GM23338 (cell line): ENCODE measurements at regions not wholly inside any gene's neighbourhood (a gene's known extent, or its start where the extent isn't known, plus 50 kb on each side); places are given as distances from the start of the nearest gene placed in this dataset.

Source experiments
- ATAC-seq: fragments of 200-7000 bp; cut with Tn5 transposase; 3 replicates; pipeline ENCODE4 v1.9.1; 2020
- DNase-seq: peaks from one replicate; pipeline ENCODE4 v3.0.0-alpha.2; 2015; ENCODE audit warnings: low spot score
- H2AFZ ChIP-seq: fragments of 200-600 bp; sonication (generic); 2 replicates; pipeline ENCODE4 v1.8.0; 2016; ENCODE audit warnings: antibody characterized with exemption, mild to moderate bottlenecking, moderate library complexity
- H3F3A ChIP-seq: fragments of 200-600 bp; sonication (generic); replicated peaks from 2 replicates; pipeline ENCODE4 v1.8.0; 2017; ENCODE audit warnings: antibody characterized with exemption, mixed run types, low read depth
- H3K27ac ChIP-seq: fragments of 200-600 bp; sonication (generic); 2 replicates; pipeline ENCODE4 v1.6.1; 2016; ENCODE audit warnings: low read depth
- H3K27me3 ChIP-seq: fragments of 200-600 bp; sonication (generic); 2 replicates; pipeline ENCODE4 v1.8.0; 2016; ENCODE audit warnings: mild to moderate bottlenecking, mixed run types, moderate library complexity; ENCODE audit not compliant: insufficient read depth
- H3K36me3 ChIP-seq: fragments of 200-600 bp; sonication (generic); 2 replicates; pipeline ENCODE4 v1.8.0; 2016; ENCODE audit warnings: mild to moderate bottlenecking; ENCODE audit not compliant: insufficient read depth
- H3K4me1 ChIP-seq: fragments of 200-600 bp; sonication (generic); 2 replicates; pipeline ENCODE4 v1.8.0; 2016; ENCODE audit warnings: mild to moderate bottlenecking, moderate library complexity; ENCODE audit not compliant: insufficient read depth
- H3K4me2 ChIP-seq: fragments of 200-600 bp; sonication (generic); 2 replicates; pipeline ENCODE4 v1.7.1; 2017; ENCODE audit warnings: mixed run types
- H3K4me3 ChIP-seq: fragments of 200-600 bp; sonication (generic); 2 replicates; pipeline ENCODE4 v1.6.1; 2016; ENCODE audit warnings: mixed run types
- H3K79me2 ChIP-seq: fragments of 200-600 bp; sonication (generic); replicated peaks from 2 replicates; pipeline ENCODE4 v1.8.0; 2017; ENCODE audit warnings: mild to moderate bottlenecking; ENCODE audit not compliant: insufficient read depth
- H3K9me2 ChIP-seq: fragments of 200-600 bp; sonication (generic); 2 replicates; pipeline ENCODE4 v1.8.0; 2017; ENCODE audit not compliant: insufficient read depth
- H4K20me1 ChIP-seq: fragments of 200-600 bp; sonication (generic); replicated peaks from 2 replicates; pipeline ENCODE4 v1.8.0; 2017; ENCODE audit warnings: mild to moderate bottlenecking; ENCODE audit not compliant: insufficient read depth
- H3K27ac Mint-ChIP-seq: 2 replicates; pipeline ENCODE4 v1.8.0; 2020; ENCODE audit warnings: inconsistent platforms, mild to moderate bottlenecking, moderate library complexity, mixed read lengths
- H3K27me3 Mint-ChIP-seq: 3 replicates; pipeline ENCODE4 v1.8.0; 2022; ENCODE audit warnings: low read depth, mild to moderate bottlenecking, moderate library complexity, mixed read lengths, inconsistent platforms; ENCODE audit not compliant: insufficient read depth, poor library complexity
- H3K36me3 Mint-ChIP-seq: 3 replicates; pipeline ENCODE4 v1.8.0; 2021; ENCODE audit warnings: low read depth, mild to moderate bottlenecking, inconsistent platforms, moderate library complexity, mixed read lengths
- H3K4me1 Mint-ChIP-seq: 3 replicates; pipeline ENCODE4 v1.8.0; 2020; ENCODE audit warnings: mild to moderate bottlenecking, inconsistent platforms, mixed read lengths
- H3K4me3 Mint-ChIP-seq: 3 replicates; pipeline ENCODE4 v1.8.0; 2021; ENCODE audit warnings: moderate library complexity, mild to moderate bottlenecking, inconsistent platforms, mixed read lengths
- H3K9me3 Mint-ChIP-seq: 3 replicates; pipeline ENCODE4 v1.8.0; 2020; ENCODE audit warnings: moderate library complexity, mild to moderate bottlenecking, inconsistent platforms, mixed read lengths
- CREB1 ChIP-seq: fragments of 250-450 bp; sonication (Bioruptor Pico); IDR thresholded peaks from 2 replicates; pipeline ENCODE4 v1.5.0; 2020; ENCODE audit warnings: low read depth, mild to moderate bottlenecking, moderate library complexity
- EZH2 ChIP-seq: fragments of 200-600 bp; sonication (generic); IDR thresholded peaks from one replicate; pipeline ENCODE4 v1.8.0; 2017; ENCODE audit warnings: antibody characterized with exemption, mild to moderate bottlenecking, low read depth; ENCODE audit not compliant: unreplicated experiment
- JUNB ChIP-seq: IDR thresholded peaks from one replicate; pipeline ENCODE4 v1.6.1; 2016; ENCODE audit warnings: antibody characterized with exemption; ENCODE audit not compliant: unreplicated experiment
- POLR2AphosphoS5 ChIP-seq: IDR thresholded peaks from 2 replicates; pipeline ENCODE4 v1.6.1; 2016; ENCODE audit warnings: antibody characterized with exemption, low read depth
- ZNF114 ChIP-seq: fragments of 250-450 bp; sonication (Bioruptor Pico); IDR thresholded peaks from 2 replicates; pipeline ENCODE4 v1.5.0; 2020; ENCODE audit warnings: mild to moderate bottlenecking, moderate library complexity
- ZNF331 ChIP-seq: fragments of 250-450 bp; sonication (Bioruptor Pico); IDR thresholded peaks from 2 replicates; pipeline ENCODE4 v1.5.0; 2020; ENCODE audit warnings: low read depth, mild to moderate bottlenecking, moderate library complexity
- TF ChIP-seq, protein P1 (sequence below), 2 experiments: fragments of 200-600 bp in 1 of 2; sonication (generic) in 1 of 2; conservative IDR thresholded peaks; 2 replicates each; pipeline versions ENCODE4 v1.5.1 to v1.6.1; 2016 to 2017; ENCODE audit warnings: antibody characterized with exemption in 2 of 2, low read depth in 2 of 2, mild to moderate bottlenecking in 2 of 2, moderate library complexity in 1 of 2
- TF ChIP-seq, protein P2 (sequence below): IDR thresholded peaks from one replicate; pipeline ENCODE4 v1.6.1; 2018; ENCODE audit warnings: antibody characterized with exemption; ENCODE audit not compliant: unreplicated experiment
- TF ChIP-seq, protein P3 (sequence below): fragments of 250-450 bp; sonication (Bioruptor Pico); IDR thresholded peaks from 2 replicates; pipeline ENCODE4 v1.5.0; 2020; ENCODE audit warnings: mild to moderate bottlenecking, moderate library complexity

DNA sequence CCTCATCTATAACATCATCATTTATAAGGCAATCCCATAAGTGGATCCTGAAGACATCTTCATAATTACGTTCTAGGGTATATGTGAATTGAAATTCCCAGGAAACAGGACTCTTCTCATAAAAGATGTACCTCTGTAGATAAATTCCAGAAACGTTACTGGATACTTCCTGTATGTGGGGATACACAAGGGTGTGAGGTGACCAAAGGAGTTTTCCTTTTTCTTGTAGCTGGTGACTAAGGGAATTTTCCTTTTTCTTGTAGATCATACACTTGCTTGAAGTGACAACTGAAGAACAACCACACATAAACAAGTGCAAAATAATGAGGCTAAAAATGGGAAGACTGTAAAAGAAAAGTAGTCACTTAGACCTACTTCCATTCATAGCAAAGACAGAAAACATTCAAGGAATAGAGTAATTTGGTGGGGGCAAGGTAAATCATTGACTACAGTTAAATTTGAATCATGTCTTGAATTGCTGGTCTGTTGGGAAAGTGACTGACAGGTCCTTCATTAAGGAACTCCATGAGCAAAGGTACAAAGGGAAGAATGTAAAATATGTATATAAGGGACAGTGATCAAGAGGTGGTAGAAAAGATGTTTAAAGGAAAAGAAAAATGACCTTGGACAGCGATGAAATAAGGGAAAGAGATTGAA lies 53.2 kb upstream of the UBE2E3 start:
- Histone ChIP-seq H3K4me3 (no peak overlapping the region), H4K20me1 (no peaks in the 10 kb centered on the region), H3K36me3 (no peaks in the 10 kb centered on the region), H2AFZ (no peak overlapping the region), H3K27me3 (no peaks in the 10 kb centered on the region), H3F3A (no peaks in the 10 kb centered on the region), H3K27ac (no peak overlapping the region), H3K9me2 (no peaks in the 10 kb centered on the region), H3K4me1 (no peaks in the 10 kb centered on the region), H3K4me2 (no peak overlapping the region), H3K79me2 (no peaks in the 10 kb centered on the region)
- ATAC-seq (no peak), DNase-seq (no peak)
- Mint-ChIP-seq H3K4me3 (no peak overlapping the region), H3K27me3 (no peaks in the 10 kb centered on the region), H3K36me3 (no peaks in the 10 kb centered on the region), H3K9me3 (no peaks in the 10 kb centered on the region), H3K4me1 (no peaks in the 10 kb centered on the region), H3K27ac (no peak overlapping the region)
- no peak for TF ChIP-seq POLR2AphosphoS5
- TF ChIP-seq, protein P1, sequence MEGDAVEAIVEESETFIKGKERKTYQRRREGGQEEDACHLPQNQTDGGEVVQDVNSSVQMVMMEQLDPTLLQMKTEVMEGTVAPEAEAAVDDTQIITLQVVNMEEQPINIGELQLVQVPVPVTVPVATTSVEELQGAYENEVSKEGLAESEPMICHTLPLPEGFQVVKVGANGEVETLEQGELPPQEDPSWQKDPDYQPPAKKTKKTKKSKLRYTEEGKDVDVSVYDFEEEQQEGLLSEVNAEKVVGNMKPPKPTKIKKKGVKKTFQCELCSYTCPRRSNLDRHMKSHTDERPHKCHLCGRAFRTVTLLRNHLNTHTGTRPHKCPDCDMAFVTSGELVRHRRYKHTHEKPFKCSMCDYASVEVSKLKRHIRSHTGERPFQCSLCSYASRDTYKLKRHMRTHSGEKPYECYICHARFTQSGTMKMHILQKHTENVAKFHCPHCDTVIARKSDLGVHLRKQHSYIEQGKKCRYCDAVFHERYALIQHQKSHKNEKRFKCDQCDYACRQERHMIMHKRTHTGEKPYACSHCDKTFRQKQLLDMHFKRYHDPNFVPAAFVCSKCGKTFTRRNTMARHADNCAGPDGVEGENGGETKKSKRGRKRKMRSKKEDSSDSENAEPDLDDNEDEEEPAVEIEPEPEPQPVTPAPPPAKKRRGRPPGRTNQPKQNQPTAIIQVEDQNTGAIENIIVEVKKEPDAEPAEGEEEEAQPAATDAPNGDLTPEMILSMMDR (conservative IDR thresholded peaks at IDR 0.05; ENCODE audit: low read depth in 2 of 2), result no peak
- no peak for TF ChIP-seq CREB1 (CRISPR knock-in tag)
- no peak for TF ChIP-seq ZNF331 (CRISPR knock-in tag)
- TF ChIP-seq, protein P2, sequence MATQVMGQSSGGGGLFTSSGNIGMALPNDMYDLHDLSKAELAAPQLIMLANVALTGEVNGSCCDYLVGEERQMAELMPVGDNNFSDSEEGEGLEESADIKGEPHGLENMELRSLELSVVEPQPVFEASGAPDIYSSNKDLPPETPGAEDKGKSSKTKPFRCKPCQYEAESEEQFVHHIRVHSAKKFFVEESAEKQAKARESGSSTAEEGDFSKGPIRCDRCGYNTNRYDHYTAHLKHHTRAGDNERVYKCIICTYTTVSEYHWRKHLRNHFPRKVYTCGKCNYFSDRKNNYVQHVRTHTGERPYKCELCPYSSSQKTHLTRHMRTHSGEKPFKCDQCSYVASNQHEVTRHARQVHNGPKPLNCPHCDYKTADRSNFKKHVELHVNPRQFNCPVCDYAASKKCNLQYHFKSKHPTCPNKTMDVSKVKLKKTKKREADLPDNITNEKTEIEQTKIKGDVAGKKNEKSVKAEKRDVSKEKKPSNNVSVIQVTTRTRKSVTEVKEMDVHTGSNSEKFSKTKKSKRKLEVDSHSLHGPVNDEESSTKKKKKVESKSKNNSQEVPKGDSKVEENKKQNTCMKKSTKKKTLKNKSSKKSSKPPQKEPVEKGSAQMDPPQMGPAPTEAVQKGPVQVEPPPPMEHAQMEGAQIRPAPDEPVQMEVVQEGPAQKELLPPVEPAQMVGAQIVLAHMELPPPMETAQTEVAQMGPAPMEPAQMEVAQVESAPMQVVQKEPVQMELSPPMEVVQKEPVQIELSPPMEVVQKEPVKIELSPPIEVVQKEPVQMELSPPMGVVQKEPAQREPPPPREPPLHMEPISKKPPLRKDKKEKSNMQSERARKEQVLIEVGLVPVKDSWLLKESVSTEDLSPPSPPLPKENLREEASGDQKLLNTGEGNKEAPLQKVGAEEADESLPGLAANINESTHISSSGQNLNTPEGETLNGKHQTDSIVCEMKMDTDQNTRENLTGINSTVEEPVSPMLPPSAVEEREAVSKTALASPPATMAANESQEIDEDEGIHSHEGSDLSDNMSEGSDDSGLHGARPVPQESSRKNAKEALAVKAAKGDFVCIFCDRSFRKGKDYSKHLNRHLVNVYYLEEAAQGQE, result no peak
- TF ChIP-seq ZNF114 (CRISPR knock-in tag), result no peak

DNA sequence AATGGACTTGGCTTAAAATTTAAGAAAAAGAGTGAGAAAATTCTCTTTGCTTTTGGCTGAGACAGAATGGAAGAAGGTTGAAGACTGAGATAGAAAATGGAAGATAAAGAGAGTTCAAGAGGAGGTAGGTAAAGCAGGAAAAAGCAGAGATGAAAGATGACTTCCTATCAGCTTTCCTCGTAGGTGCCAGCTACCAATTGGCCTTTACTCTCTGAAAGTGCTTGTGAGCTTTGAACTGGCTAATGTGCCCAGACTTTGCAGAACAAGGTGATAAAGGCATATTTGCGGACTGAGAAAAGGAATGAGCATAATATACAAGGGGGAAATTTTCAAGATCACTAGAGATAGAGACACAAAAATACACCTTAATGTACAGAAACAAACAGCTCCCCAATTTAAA lies 54.7 kb upstream of the UBE2E3 start:
- Mint-ChIP-seq H3K9me3 (no peaks in the 10 kb centered on the region), H3K36me3 (no peaks in the 10 kb centered on the region), H3K4me3 (no peak overlapping the region), H3K4me1 (no peaks in the 10 kb centered on the region), H3K27ac (no peak overlapping the region), H3K27me3 (no peaks in the 10 kb centered on the region)
- no peak for DNase-seq
- Histone ChIP-seq H4K20me1 (no peaks in the 10 kb centered on the region), H3K9me2 (no peaks in the 10 kb centered on the region), H3K36me3 (no peaks in the 10 kb centered on the region), H3K27me3 (no peaks in the 10 kb centered on the region), H3K4me2 (no peak overlapping the region), H3K4me3 (no peak overlapping the region), H3F3A (no peaks in the 10 kb centered on the region), H3K79me2 (no peaks in the 10 kb centered on the region), H3K27ac (no peak overlapping the region), H3K4me1 (no peaks in the 10 kb centered on the region), H2AFZ (0 out of 2 replicates have a peak overlapping the region, but pooled peaks have one; percentile 53)
- ATAC-seq, result no peak
- TF ChIP-seq, protein P3, sequence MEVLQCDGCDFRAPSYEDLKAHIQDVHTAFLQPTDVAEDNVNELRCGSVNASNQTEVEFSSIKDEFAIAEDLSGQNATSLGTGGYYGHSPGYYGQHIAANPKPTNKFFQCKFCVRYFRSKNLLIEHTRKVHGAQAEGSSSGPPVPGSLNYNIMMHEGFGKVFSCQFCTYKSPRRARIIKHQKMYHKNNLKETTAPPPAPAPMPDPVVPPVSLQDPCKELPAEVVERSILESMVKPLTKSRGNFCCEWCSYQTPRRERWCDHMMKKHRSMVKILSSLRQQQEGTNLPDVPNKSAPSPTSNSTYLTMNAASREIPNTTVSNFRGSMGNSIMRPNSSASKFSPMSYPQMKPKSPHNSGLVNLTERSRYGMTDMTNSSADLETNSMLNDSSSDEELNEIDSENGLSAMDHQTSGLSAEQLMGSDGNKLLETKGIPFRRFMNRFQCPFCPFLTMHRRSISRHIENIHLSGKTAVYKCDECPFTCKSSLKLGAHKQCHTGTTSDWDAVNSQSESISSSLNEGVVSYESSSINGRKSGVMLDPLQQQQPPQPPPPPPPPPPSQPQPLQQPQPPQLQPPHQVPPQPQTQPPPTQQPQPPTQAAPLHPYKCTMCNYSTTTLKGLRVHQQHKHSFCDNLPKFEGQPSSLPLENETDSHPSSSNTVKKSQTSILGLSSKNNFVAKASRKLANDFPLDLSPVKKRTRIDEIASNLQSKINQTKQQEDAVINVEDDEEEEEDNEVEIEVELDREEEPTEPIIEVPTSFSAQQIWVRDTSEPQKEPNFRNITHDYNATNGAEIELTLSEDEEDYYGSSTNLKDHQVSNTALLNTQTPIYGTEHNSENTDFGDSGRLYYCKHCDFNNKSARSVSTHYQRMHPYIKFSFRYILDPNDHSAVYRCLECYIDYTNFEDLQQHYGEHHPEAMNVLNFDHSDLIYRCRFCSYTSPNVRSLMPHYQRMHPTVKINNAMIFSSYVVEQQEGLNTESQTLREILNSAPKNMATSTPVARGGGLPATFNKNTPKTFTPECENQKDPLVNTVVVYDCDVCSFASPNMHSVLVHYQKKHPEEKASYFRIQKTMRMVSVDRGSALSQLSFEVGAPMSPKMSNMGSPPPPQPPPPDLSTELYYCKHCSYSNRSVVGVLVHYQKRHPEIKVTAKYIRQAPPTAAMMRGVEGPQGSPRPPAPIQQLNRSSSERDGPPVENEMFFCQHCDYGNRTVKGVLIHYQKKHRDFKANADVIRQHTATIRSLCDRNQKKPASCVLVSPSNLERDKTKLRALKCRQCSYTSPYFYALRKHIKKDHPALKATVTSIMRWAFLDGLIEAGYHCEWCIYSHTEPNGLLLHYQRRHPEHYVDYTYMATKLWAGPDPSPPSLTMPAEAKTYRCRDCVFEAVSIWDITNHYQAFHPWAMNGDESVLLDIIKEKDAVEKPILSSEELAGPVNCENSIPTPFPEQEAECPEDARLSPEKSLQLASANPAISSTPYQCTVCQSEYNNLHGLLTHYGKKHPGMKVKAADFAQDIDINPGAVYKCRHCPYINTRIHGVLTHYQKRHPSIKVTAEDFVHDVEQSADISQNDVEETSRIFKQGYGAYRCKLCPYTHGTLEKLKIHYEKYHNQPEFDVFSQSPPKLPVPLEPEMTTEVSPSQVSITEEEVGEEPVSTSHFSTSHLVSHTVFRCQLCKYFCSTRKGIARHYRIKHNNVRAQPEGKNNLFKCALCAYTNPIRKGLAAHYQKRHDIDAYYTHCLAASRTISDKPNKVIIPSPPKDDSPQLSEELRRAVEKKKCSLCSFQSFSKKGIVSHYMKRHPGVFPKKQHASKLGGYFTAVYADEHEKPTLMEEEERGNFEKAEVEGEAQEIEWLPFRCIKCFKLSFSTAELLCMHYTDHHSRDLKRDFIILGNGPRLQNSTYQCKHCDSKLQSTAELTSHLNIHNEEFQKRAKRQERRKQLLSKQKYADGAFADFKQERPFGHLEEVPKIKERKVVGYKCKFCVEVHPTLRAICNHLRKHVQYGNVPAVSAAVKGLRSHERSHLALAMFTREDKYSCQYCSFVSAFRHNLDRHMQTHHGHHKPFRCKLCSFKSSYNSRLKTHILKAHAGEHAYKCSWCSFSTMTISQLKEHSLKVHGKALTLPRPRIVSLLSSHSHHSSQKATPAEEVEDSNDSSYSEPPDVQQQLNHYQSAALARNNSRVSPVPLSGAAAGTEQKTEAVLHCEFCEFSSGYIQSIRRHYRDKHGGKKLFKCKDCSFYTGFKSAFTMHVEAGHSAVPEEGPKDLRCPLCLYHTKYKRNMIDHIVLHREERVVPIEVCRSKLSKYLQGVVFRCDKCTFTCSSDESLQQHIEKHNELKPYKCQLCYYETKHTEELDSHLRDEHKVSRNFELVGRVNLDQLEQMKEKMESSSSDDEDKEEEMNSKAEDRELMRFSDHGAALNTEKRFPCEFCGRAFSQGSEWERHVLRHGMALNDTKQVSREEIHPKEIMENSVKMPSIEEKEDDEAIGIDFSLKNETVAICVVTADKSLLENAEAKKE (CRISPR knock-in tag), result no peak
- no peak for TF ChIP-seq EZH2
- no peak for TF ChIP-seq CREB1 (CRISPR knock-in tag)
- no peak for TF ChIP-seq JUNB
